BLaER1 (cell line): ENCODE measurements at regions not wholly inside any gene's neighbourhood (a gene's known extent, or its start where the extent isn't known, plus 50 kb on each side); places are given as distances from the start of the nearest gene placed in this dataset.
"Not testable (repeated sequence)": the region's sequence is repeated elsewhere in the genome, so short reads cannot be mapped to it uniquely, and the experiment has no call there.

Source experiments
- H3K27ac ChIP-seq: shearing (Covaris generic); formaldehyde crosslinking; 2 replicates; pipeline ENCODE4 v1.8.1; 2022
- H3K27me3 ChIP-seq: shearing (Covaris generic); formaldehyde crosslinking; 2 replicates; pipeline ENCODE4 v1.8.1; 2022
- H3K36me3 ChIP-seq: shearing (Covaris generic); formaldehyde crosslinking; 2 replicates; pipeline ENCODE4 v1.8.1; 2022
- H3K4me1 ChIP-seq: shearing (Covaris generic); formaldehyde crosslinking; 2 replicates; pipeline ENCODE4 v1.8.1; 2022
- H3K4me2 ChIP-seq: shearing (Covaris generic); formaldehyde crosslinking; 2 replicates; pipeline ENCODE4 v1.8.1; 2022
- H3K4me3 ChIP-seq: shearing (Covaris generic); formaldehyde crosslinking; 2 replicates; pipeline ENCODE4 v1.8.1; 2022
- H3K9ac ChIP-seq: shearing (Covaris generic); formaldehyde crosslinking; 2 replicates; pipeline ENCODE4 v1.8.1; 2022
- H3K9me3 ChIP-seq: shearing (Covaris generic); formaldehyde crosslinking; 2 replicates; pipeline ENCODE4 v1.8.1; 2022
- H4K20me1 ChIP-seq: shearing (Covaris generic); formaldehyde crosslinking; 2 replicates; pipeline ENCODE4 v1.8.1; 2022
- Cebpa-rat ChIP-seq: shearing (Covaris generic); IDR thresholded peaks from 2 replicates; pipeline ENCODE4 v1.8.1; 2022

GRCh38 chr4:37555322-37555721, 130.9 kb downstream of the RELL1 start:
- Histone ChIP-seq H4K20me1 (no peaks in the 10 kb centered on the region), H3K4me2 (no peak overlapping the region), H3K36me3 (no peaks in the 10 kb centered on the region), H3K27me3 (no peaks in the 10 kb centered on the region), H3K4me3 (no peak overlapping the region), H3K9ac (no peak overlapping the region), H3K9me3 (peaks cover 26% of the 10 kb centered on the region), H3K4me1 (no peaks in the 10 kb centered on the region), H3K27ac (no peak overlapping the region)
- TF ChIP-seq Cebpa-rat: no peak

- not testable (repeated sequence) for H3K36me3 ChIP-seq, H3K27ac ChIP-seq, H3K27me3 ChIP-seq, H3K4me2 ChIP-seq, H3K4me1 ChIP-seq, H3K9ac ChIP-seq, H3K4me3 ChIP-seq, H4K20me1 ChIP-seq
- peaks cover 54% of the 10 kb centered on the region for H3K9me3 ChIP-seq
Measured at GRCh38 chr4:37549866-37550265, 136.3 kb downstream of the RELL1 start.

- no peak overlapping the region for H3K27ac ChIP-seq
- no peak overlapping the region for H3K4me3 ChIP-seq
- H3K9me3 ChIP-seq: peaks cover 53% of the 10 kb centered on the region
- no peak for TF ChIP-seq Cebpa-rat
- no peaks in the 10 kb centered on the region for H3K27me3 ChIP-seq
- no peaks in the 10 kb centered on the region for H3K36me3 ChIP-seq
- H3K4me1 ChIP-seq: no peaks in the 10 kb centered on the region
- H3K9ac ChIP-seq: no peak overlapping the region
- no peak overlapping the region for H3K4me2 ChIP-seq
- H4K20me1 ChIP-seq: no peaks in the 10 kb centered on the region
Measured at GRCh38 chr4:37549041-37549440, 137.1 kb downstream of the RELL1 start.

- no peaks in the 10 kb centered on the region for H3K27me3 ChIP-seq
- no peak for TF ChIP-seq Cebpa-rat
- no peak overlapping the region for H3K4me3 ChIP-seq
- peaks cover 38% of the 10 kb centered on the region for H3K9me3 ChIP-seq
- no peaks in the 10 kb centered on the region for H3K36me3 ChIP-seq
- no peaks in the 10 kb centered on the region for H4K20me1 ChIP-seq
- no peak overlapping the region for H3K9ac ChIP-seq
- no peaks in the 10 kb centered on the region for H3K4me1 ChIP-seq
- no peak overlapping the region for H3K4me2 ChIP-seq
- H3K27ac ChIP-seq: no peak overlapping the region
Measured at GRCh38 chr4:37546586-37546985, 139.6 kb downstream of the RELL1 start.

GRCh38 chr4:37542706-37543105, 143.5 kb downstream of the RELL1 start:
- Histone ChIP-seq H3K27ac (no peak overlapping the region), H3K27me3 (no peaks in the 10 kb centered on the region), H3K36me3 (no peaks in the 10 kb centered on the region), H3K4me2 (no peak overlapping the region), H4K20me1 (no peaks in the 10 kb centered on the region), H3K9ac (no peak overlapping the region), H3K4me1 (no peaks in the 10 kb centered on the region), H3K9me3 (peaks cover 28% of the 10 kb centered on the region), H3K4me3 (no peak overlapping the region)
- TF ChIP-seq Cebpa-rat: no peak

- Histone ChIP-seq H3K27me3 (no peaks in the 10 kb centered on the region), H3K9me3 (peaks cover 21% of the 10 kb centered on the region), H3K4me3 (no peak overlapping the region), H3K36me3 (no peaks in the 10 kb centered on the region), H3K4me1 (no peaks in the 10 kb centered on the region), H3K27ac (no peak overlapping the region), H3K9ac (no peak overlapping the region), H4K20me1 (no peaks in the 10 kb centered on the region), H3K4me2 (no peak overlapping the region)
- no peak for TF ChIP-seq Cebpa-rat
Measured at GRCh38 chr4:37541956-37542355, 144.2 kb downstream of the RELL1 start.

GRCh38 chr4:37540486-37540885, 145.7 kb downstream of the RELL1 start:
- no peak overlapping the region for H3K4me3 ChIP-seq

GRCh38 chr4:37538931-37539330, 147.2 kb downstream of the RELL1 start:
- Histone ChIP-seq H4K20me1 (no peaks in the 10 kb centered on the region), H3K4me2 (no peak overlapping the region), H3K27ac (no peak overlapping the region), H3K9ac (no peak overlapping the region), H3K36me3 (no peaks in the 10 kb centered on the region), H3K9me3 (no peaks in the 10 kb centered on the region), H3K4me1 (no peaks in the 10 kb centered on the region), H3K4me3 (no peak overlapping the region), H3K27me3 (no peaks in the 10 kb centered on the region)
- no peak for TF ChIP-seq Cebpa-rat

More at GRCh38 chr4:37540486-37540885, 145.7 kb downstream of the RELL1 start:
- Histone ChIP-seq H3K9me3 (peaks cover 6% of the 10 kb centered on the region; the same call in 1 of the 2 replicates), H3K27me3 (no peaks in the 10 kb centered on the region), H3K27ac (no peak overlapping the region), H3K4me1 (no peaks in the 10 kb centered on the region), H3K4me2 (no peak overlapping the region), H3K9ac (no peak overlapping the region), H3K36me3 (no peaks in the 10 kb centered on the region), H4K20me1 (no peaks in the 10 kb centered on the region)
- no peak for TF ChIP-seq Cebpa-rat

GRCh38 chr4:37537484-37537883, 148.7 kb downstream of the RELL1 start:
- no peaks in the 10 kb centered on the region for H3K27me3 ChIP-seq
- TF ChIP-seq Cebpa-rat: no peak
- H3K9me3 ChIP-seq: no peaks in the 10 kb centered on the region
- H3K4me2 ChIP-seq: no peak overlapping the region
- no peaks in the 10 kb centered on the region for H3K36me3 ChIP-seq
- no peak overlapping the region for H3K27ac ChIP-seq
- H3K4me3 ChIP-seq: no peak overlapping the region
- H4K20me1 ChIP-seq: no peaks in the 10 kb centered on the region
- H3K9ac ChIP-seq: no peak overlapping the region
- no peaks in the 10 kb centered on the region for H3K4me1 ChIP-seq

- TF ChIP-seq Cebpa-rat: no peak
- Histone ChIP-seq H3K36me3 (no peaks in the 10 kb centered on the region), H3K4me2 (no peak overlapping the region), H3K27me3 (no peaks in the 10 kb centered on the region), H3K9me3 (no peaks in the 10 kb centered on the region), H3K4me3 (no peak overlapping the region), H4K20me1 (no peaks in the 10 kb centered on the region), H3K4me1 (no peaks in the 10 kb centered on the region), H3K27ac (no peak overlapping the region), H3K9ac (no peak overlapping the region)
Measured at GRCh38 chr4:37535872-37536271, 150.3 kb downstream of the RELL1 start.

- Histone ChIP-seq H3K9ac (no peak overlapping the region), H3K4me2 (no peak overlapping the region), H3K4me3 (no peak overlapping the region), H3K36me3 (no peaks in the 10 kb centered on the region), H4K20me1 (no peaks in the 10 kb centered on the region), H3K4me1 (no peaks in the 10 kb centered on the region), H3K27me3 (no peaks in the 10 kb centered on the region), H3K27ac (no peak overlapping the region), H3K9me3 (no peaks in the 10 kb centered on the region)
- TF ChIP-seq Cebpa-rat: no peak
Measured at GRCh38 chr4:37533286-37534033, 152.7 kb downstream of the RELL1 start.
